GM12891 (cell line): ENCODE measurements at regions not wholly inside any gene's neighbourhood (a gene's known extent, or its start where the extent isn't known, plus 50 kb on each side); places are given as distances from the start of the nearest gene placed in this dataset.

Source experiments
- PAX5 ChIP-seq: IDR thresholded peaks from 2 replicates; pipeline ENCODE4 v1.6.1; 2011; ENCODE audit warnings: low read length, moderate library complexity, mild to moderate bottlenecking; ENCODE audit not compliant: insufficient read depth, severe bottlenecking
- POLR2A ChIP-seq: IDR thresholded peaks from 2 replicates; pipeline ENCODE4 v1.6.1; 2011; ENCODE audit warnings: low read depth, low read length, control low read depth
- POLR2AphosphoS5 ChIP-seq: IDR thresholded peaks from 2 replicates; pipeline ENCODE4 v1.6.1; 2011; ENCODE audit warnings: low read depth, low read length, control low read depth
- POU2F2 ChIP-seq: IDR thresholded peaks from 2 replicates; pipeline ENCODE4 v1.6.1; 2011; ENCODE audit warnings: low read depth, mild to moderate bottlenecking, control low read depth, low read length, moderate library complexity
- SPI1 ChIP-seq: IDR thresholded peaks from 2 replicates; pipeline ENCODE4 v1.6.1; 2011; ENCODE audit warnings: low read depth, low read length, control low read depth
- TAF1 ChIP-seq: IDR thresholded peaks from 2 replicates; pipeline ENCODE4 v1.6.1; 2011; ENCODE audit warnings: low read depth, low read length, control low read depth

DNA sequence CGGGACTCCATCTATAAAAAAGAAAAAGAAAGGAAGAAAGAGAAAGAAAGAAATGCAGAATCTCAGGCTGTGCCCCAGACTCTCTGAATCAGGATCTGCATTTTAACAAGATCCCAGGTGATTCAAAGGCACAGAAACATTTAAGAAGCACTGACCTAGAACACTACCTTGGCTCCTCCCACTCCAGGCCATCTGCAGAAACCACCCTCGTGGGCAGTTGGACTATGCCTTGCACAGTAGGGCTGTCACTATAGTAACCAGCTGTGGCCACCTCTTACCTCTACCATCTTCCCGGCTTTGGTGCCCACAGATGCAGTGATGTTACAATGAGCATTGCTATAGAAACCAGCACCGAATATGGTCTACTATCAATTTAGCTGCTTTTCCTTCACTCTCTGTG is 110.9 kb upstream of the PWP1 start:
- TF ChIP-seq TAF1: no peak
- TF ChIP-seq POU2F2: no peak
- no peak for TF ChIP-seq SPI1
- TF ChIP-seq POLR2AphosphoS5: no peak
- no peak for TF ChIP-seq POLR2A
- no peak for TF ChIP-seq PAX5
